WTC11 (cell line): ENCODE measurements at regions not wholly inside any gene's neighbourhood (a gene's known extent, or its start where the extent isn't known, plus 50 kb on each side); places are given as distances from the start of the nearest gene placed in this dataset.

ENCODE experiments used
- ATAC-seq: fragments of 200-7000 bp; cut with Tn5 transposase; 2 replicates; pipeline ENCODE4 v1.10.0; 2021; ENCODE audit warnings: mild to moderate bottlenecking, moderate library complexity
- CTCF ChIA-PET: fragments of 300-600 bp; sonication (Branson Sonifier 250); formaldehyde crosslinking; loops from one replicate; lab custom pipeline; 2021; ENCODE audit warnings: antibody characterized with exemption; lab: Charles Lee
- POLR2A ChIA-PET: fragments of 350-600 bp; sonication (Branson Sonifier 250); formaldehyde crosslinking; loops from one replicate; lab custom pipeline; 2021; ENCODE audit warnings: antibody characterized with exemption; lab: Charles Lee
- DNase-seq: peaks from one replicate; pipeline ENCODE4 v3.0.0; 2021; ENCODE audit warnings: low spot score
- H3K27ac Mint-ChIP-seq: 2 replicates; pipeline ENCODE4 v1.8.0; 2021; ENCODE audit warnings: mixed read lengths
- H3K27me3 Mint-ChIP-seq: 2 replicates; pipeline ENCODE4 v1.8.0; 2021; ENCODE audit warnings: low read depth, mild to moderate bottlenecking, moderate library complexity, mixed read lengths
- H3K36me3 Mint-ChIP-seq: 2 replicates; pipeline ENCODE4 v1.8.0; 2021; ENCODE audit warnings: mixed read lengths
- H3K4me1 Mint-ChIP-seq: 2 replicates; pipeline ENCODE4 v1.8.0; 2022; ENCODE audit warnings: mixed read lengths
- H3K4me3 Mint-ChIP-seq: 2 replicates; pipeline ENCODE4 v1.8.0; 2021; ENCODE audit warnings: mild to moderate bottlenecking, moderate library complexity, mixed read lengths
- H3K9me3 Mint-ChIP-seq: 2 replicates; pipeline ENCODE4 v1.8.0; 2021; ENCODE audit warnings: mixed read lengths
- FOXP1 ChIP-seq: sonication (generic); formaldehyde crosslinking; IDR thresholded peaks from 2 replicates; pipeline ENCODE4 v1.8.0; 2022; ENCODE audit warnings: missing genetic modification reagents, mild to moderate bottlenecking, moderate library complexity, borderline replicate concordance
- JAZF1 ChIP-seq: fragments of 250-450 bp; sonication (Bioruptor Pico); IDR thresholded peaks from 2 replicates; pipeline ENCODE4 v1.9.0; 2021; ENCODE audit warnings: moderate library complexity, mild to moderate bottlenecking, inconsistent platforms
- JUN ChIP-seq: sonication (generic); formaldehyde crosslinking; IDR thresholded peaks from 2 replicates; pipeline ENCODE4 v1.8.0; 2023; ENCODE audit warnings: mild to moderate bottlenecking, missing genetic modification reagents
- NFE2L1 ChIP-seq: sonication (generic); formaldehyde crosslinking; IDR thresholded peaks from 2 replicates; pipeline ENCODE4 v1.8.1; 2023; ENCODE audit warnings: missing genetic modification reagents
- NFYB ChIP-seq: sonication (generic); formaldehyde crosslinking; conservative IDR thresholded peaks from 2 replicates; pipeline ENCODE4 v1.8.0; 2022; ENCODE audit warnings: low read depth, missing genetic modification reagents
- NR2C2 ChIP-seq: sonication (generic); formaldehyde crosslinking; IDR thresholded peaks from 2 replicates; pipeline ENCODE4 v1.8.0; 2022; ENCODE audit warnings: mild to moderate bottlenecking, missing genetic modification reagents
- RELA ChIP-seq: sonication (generic); formaldehyde crosslinking; IDR thresholded peaks from 2 replicates; pipeline ENCODE4 v1.8.1; 2022; ENCODE audit warnings: missing genetic modification reagents, mild to moderate bottlenecking, borderline replicate concordance
- SMAD3 ChIP-seq: sonication (generic); formaldehyde crosslinking; IDR thresholded peaks from 2 replicates; pipeline ENCODE4 v1.8.0; 2022; ENCODE audit warnings: missing genetic modification reagents, mild to moderate bottlenecking, borderline replicate concordance
- SMAD4 ChIP-seq: sonication (generic); formaldehyde crosslinking; IDR thresholded peaks from 2 replicates; pipeline ENCODE4 v1.8.0; 2022; ENCODE audit warnings: mild to moderate bottlenecking, missing genetic modification reagents
- SP1 ChIP-seq: sonication (generic); formaldehyde crosslinking; conservative IDR thresholded peaks from 2 replicates; pipeline ENCODE4 v1.8.1; 2022; ENCODE audit warnings: missing genetic modification reagents
- ZNF263 ChIP-seq: sonication (generic); formaldehyde crosslinking; IDR thresholded peaks from 2 replicates; pipeline ENCODE4 v1.8.1; 2022; ENCODE audit warnings: low read depth, mild to moderate bottlenecking, moderate library complexity, missing genetic modification reagents
- ZNF317 ChIP-seq: sonication (generic); formaldehyde crosslinking; IDR thresholded peaks from 2 replicates; pipeline ENCODE4 v1.8.1; 2023; ENCODE audit warnings: low read depth, mild to moderate bottlenecking, moderate library complexity, missing genetic modification reagents, borderline replicate concordance
- TF ChIP-seq, protein P1 (sequence below): sonication (generic); formaldehyde crosslinking; IDR thresholded peaks from 2 replicates; pipeline ENCODE4 v1.8.0; 2022; ENCODE audit warnings: mild to moderate bottlenecking, missing genetic modification reagents
- TF ChIP-seq, protein P2 (sequence below): fragments of 250-450 bp; sonication (Bioruptor Pico); IDR thresholded peaks from 2 replicates; pipeline ENCODE4 v1.9.0; 2021; ENCODE audit warnings: moderate library complexity, mild to moderate bottlenecking, inconsistent platforms, borderline replicate concordance
- TF ChIP-seq, protein P3 (sequence below): sonication (generic); formaldehyde crosslinking; IDR thresholded peaks from 2 replicates; pipeline ENCODE4 v1.8.1; 2022; ENCODE audit warnings: mild to moderate bottlenecking, missing genetic modification reagents, moderate library complexity, borderline replicate concordance
- TF ChIP-seq, protein P4 (sequence below): sonication (generic); formaldehyde crosslinking; IDR thresholded peaks from 2 replicates; pipeline ENCODE4 v1.8.1; 2023; ENCODE audit warnings: mild to moderate bottlenecking, missing genetic modification reagents, moderate library complexity
- TF ChIP-seq, protein P5 (sequence below): sonication (generic); formaldehyde crosslinking; IDR thresholded peaks from 2 replicates; pipeline ENCODE4 v1.8.1; 2022; ENCODE audit warnings: low read depth, missing genetic modification reagents, borderline replicate concordance
- TF ChIP-seq, protein P6 (sequence below): sonication (generic); formaldehyde crosslinking; IDR thresholded peaks from 2 replicates; pipeline ENCODE4 v1.8.1; 2022; ENCODE audit warnings: missing genetic modification reagents, borderline replicate concordance
- TF ChIP-seq, protein P7 (sequence below): fragments of 250-450 bp; sonication (Bioruptor Pico); IDR thresholded peaks from 2 replicates; pipeline ENCODE4 v1.9.0; 2021; ENCODE audit warnings: mild to moderate bottlenecking
- TF ChIP-seq, protein P8 (sequence below): sonication (generic); formaldehyde crosslinking; IDR thresholded peaks from 2 replicates; pipeline ENCODE4 v1.8.0; 2022; ENCODE audit warnings: missing genetic modification reagents
- TF ChIP-seq, protein P9 (sequence below): sonication (generic); formaldehyde crosslinking; IDR thresholded peaks from 2 replicates; pipeline ENCODE4 v1.8.1; 2022; ENCODE audit warnings: low read depth, mild to moderate bottlenecking, moderate library complexity, missing genetic modification reagents, borderline replicate concordance

DNA sequence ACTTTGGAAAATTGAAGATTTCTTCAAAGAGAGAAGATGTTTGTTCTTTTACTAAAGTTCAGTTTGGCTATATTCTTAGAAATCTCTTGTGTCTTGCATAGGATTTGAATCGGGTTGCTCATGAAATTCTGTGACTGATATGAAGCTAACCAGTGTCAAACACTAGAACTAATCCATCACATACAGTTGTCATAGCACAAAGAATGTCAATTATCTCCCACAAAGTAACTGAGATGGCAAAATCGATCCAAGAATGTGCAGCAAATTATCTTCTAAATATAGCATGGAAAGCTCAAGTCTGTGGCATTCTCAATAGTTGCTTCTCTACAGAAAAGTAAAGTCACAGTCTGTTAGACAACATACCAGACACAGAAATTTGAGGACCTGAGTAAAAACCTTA lies 768.1 kb upstream of the LRRN3 start:
- Mint-ChIP-seq H3K27ac (no peak overlapping the region), H3K36me3 (peaks cover 16% of the 10 kb centered on the region), H3K4me1 (peaks cover 4% of the 10 kb centered on the region), H3K4me3 (no peak overlapping the region), H3K27me3 (no peaks in the 10 kb centered on the region), H3K9me3 (peaks cover 30% of the 10 kb centered on the region)
- ATAC-seq (no peak), DNase-seq (no peak)
- ChIA-PET CTCF (no interaction called here), POLR2A (no interaction called here)
- TF ChIP-seq, protein P1, sequence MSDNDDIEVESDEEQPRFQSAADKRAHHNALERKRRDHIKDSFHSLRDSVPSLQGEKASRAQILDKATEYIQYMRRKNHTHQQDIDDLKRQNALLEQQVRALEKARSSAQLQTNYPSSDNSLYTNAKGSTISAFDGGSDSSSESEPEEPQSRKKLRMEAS (CRISPR knock-in tag), result no peak
- TF ChIP-seq ZNF263 (CRISPR knock-in tag), result no peak
- TF ChIP-seq JUN (CRISPR knock-in tag), result no peak
- TF ChIP-seq, protein P2, sequence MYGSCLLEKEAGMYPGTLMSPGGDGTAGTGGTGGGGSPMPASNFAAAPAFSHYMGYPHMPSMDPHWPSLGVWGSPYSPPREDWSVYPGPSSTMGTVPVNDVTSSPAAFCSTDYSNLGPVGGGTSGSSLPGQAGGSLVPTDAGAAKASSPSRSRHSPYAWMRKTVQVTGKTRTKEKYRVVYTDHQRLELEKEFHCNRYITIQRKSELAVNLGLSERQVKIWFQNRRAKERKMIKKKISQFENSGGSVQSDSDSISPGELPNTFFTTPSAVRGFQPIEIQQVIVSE (CRISPR knock-in tag), result no peak
- no peak for TF ChIP-seq SMAD4 (CRISPR knock-in tag)
- TF ChIP-seq, protein P3, sequence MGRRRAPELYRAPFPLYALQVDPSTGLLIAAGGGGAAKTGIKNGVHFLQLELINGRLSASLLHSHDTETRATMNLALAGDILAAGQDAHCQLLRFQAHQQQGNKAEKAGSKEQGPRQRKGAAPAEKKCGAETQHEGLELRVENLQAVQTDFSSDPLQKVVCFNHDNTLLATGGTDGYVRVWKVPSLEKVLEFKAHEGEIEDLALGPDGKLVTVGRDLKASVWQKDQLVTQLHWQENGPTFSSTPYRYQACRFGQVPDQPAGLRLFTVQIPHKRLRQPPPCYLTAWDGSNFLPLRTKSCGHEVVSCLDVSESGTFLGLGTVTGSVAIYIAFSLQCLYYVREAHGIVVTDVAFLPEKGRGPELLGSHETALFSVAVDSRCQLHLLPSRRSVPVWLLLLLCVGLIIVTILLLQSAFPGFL (CRISPR knock-in tag), result no peak
- no peak for TF ChIP-seq NFE2L1 (CRISPR knock-in tag)
- TF ChIP-seq, protein P4, sequence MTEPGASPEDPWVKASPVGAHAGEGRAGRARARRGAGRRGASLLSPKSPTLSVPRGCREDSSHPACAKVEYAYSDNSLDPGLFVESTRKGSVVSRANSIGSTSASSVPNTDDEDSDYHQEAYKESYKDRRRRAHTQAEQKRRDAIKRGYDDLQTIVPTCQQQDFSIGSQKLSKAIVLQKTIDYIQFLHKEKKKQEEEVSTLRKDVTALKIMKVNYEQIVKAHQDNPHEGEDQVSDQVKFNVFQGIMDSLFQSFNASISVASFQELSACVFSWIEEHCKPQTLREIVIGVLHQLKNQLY (CRISPR knock-in tag), result no peak
- TF ChIP-seq NFYB (CRISPR knock-in tag), result no peak

DNA sequence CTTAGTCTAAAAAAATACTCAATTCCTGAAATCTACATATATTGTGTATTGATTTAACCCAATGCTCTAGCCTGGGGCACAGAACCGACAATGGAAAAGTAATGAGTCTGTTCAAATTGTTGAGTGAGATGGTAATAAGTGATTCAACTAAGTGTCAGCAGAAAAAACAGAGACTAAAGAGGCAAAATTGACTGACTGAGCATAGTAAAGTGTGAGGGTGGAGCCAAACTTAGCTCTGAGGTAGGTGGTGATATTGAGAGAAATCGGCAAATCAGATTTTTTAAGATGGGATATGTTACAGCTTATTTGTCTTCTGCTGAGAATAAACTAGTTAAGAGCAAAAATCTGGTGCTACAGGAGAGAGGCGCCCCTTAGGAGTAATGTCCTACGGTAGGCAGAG lies 764.0 kb upstream of the LRRN3 start:
- no peak for DNase-seq
- Mint-ChIP-seq H3K36me3 (no peaks in the 10 kb centered on the region), H3K4me1 (no peaks in the 10 kb centered on the region), H3K27me3 (no peaks in the 10 kb centered on the region), H3K27ac (no peak overlapping the region), H3K9me3 (peaks cover 17% of the 10 kb centered on the region), H3K4me3 (no peak overlapping the region)
- TF ChIP-seq, protein P5, sequence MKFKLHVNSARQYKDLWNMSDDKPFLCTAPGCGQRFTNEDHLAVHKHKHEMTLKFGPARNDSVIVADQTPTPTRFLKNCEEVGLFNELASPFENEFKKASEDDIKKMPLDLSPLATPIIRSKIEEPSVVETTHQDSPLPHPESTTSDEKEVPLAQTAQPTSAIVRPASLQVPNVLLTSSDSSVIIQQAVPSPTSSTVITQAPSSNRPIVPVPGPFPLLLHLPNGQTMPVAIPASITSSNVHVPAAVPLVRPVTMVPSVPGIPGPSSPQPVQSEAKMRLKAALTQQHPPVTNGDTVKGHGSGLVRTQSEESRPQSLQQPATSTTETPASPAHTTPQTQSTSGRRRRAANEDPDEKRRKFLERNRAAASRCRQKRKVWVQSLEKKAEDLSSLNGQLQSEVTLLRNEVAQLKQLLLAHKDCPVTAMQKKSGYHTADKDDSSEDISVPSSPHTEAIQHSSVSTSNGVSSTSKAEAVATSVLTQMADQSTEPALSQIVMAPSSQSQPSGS (CRISPR knock-in tag), result no peak
- no peak for TF ChIP-seq NR2C2
- TF ChIP-seq JAZF1 (CRISPR knock-in tag), result no peak
- TF ChIP-seq, protein P6, sequence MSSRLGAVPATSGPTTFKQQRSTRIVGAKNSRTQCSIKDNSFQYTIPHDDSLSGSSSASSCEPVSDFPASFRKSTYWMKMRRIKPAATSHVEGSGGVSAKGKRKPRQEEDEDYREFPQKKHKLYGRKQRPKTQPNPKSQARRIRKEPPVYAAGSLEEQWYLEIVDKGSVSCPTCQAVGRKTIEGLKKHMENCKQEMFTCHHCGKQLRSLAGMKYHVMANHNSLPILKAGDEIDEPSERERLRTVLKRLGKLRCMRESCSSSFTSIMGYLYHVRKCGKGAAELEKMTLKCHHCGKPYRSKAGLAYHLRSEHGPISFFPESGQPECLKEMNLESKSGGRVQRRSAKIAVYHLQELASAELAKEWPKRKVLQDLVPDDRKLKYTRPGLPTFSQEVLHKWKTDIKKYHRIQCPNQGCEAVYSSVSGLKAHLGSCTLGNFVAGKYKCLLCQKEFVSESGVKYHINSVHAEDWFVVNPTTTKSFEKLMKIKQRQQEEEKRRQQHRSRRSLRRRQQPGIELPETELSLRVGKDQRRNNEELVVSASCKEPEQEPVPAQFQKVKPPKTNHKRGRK, result no peak
- TF ChIP-seq SMAD3 (CRISPR knock-in tag), result no peak
- no peak for TF ChIP-seq ZNF317
- no peak for TF ChIP-seq RELA (CRISPR knock-in tag)
- TF ChIP-seq, protein P7, sequence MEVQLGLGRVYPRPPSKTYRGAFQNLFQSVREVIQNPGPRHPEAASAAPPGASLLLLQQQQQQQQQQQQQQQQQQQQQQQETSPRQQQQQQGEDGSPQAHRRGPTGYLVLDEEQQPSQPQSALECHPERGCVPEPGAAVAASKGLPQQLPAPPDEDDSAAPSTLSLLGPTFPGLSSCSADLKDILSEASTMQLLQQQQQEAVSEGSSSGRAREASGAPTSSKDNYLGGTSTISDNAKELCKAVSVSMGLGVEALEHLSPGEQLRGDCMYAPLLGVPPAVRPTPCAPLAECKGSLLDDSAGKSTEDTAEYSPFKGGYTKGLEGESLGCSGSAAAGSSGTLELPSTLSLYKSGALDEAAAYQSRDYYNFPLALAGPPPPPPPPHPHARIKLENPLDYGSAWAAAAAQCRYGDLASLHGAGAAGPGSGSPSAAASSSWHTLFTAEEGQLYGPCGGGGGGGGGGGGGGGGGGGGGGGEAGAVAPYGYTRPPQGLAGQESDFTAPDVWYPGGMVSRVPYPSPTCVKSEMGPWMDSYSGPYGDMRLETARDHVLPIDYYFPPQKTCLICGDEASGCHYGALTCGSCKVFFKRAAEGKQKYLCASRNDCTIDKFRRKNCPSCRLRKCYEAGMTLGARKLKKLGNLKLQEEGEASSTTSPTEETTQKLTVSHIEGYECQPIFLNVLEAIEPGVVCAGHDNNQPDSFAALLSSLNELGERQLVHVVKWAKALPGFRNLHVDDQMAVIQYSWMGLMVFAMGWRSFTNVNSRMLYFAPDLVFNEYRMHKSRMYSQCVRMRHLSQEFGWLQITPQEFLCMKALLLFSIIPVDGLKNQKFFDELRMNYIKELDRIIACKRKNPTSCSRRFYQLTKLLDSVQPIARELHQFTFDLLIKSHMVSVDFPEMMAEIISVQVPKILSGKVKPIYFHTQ, result no peak
- no peak for TF ChIP-seq FOXP1
- TF ChIP-seq, protein P8, sequence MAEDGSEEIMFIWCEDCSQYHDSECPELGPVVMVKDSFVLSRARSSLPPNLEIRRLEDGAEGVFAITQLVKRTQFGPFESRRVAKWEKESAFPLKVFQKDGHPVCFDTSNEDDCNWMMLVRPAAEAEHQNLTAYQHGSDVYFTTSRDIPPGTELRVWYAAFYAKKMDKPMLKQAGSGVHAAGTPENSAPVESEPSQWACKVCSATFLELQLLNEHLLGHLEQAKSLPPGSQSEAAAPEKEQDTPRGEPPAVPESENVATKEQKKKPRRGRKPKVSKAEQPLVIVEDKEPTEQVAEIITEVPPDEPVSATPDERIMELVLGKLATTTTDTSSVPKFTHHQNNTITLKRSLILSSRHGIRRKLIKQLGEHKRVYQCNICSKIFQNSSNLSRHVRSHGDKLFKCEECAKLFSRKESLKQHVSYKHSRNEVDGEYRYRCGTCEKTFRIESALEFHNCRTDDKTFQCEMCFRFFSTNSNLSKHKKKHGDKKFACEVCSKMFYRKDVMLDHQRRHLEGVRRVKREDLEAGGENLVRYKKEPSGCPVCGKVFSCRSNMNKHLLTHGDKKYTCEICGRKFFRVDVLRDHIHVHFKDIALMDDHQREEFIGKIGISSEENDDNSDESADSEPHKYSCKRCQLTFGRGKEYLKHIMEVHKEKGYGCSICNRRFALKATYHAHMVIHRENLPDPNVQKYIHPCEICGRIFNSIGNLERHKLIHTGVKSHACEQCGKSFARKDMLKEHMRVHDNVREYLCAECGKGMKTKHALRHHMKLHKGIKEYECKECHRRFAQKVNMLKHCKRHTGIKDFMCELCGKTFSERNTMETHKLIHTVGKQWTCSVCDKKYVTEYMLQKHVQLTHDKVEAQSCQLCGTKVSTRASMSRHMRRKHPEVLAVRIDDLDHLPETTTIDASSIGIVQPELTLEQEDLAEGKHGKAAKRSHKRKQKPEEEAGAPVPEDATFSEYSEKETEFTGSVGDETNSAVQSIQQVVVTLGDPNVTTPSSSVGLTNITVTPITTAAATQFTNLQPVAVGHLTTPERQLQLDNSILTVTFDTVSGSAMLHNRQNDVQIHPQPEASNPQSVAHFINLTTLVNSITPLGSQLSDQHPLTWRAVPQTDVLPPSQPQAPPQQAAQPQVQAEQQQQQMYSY, result no peak
- TF ChIP-seq, protein P9, sequence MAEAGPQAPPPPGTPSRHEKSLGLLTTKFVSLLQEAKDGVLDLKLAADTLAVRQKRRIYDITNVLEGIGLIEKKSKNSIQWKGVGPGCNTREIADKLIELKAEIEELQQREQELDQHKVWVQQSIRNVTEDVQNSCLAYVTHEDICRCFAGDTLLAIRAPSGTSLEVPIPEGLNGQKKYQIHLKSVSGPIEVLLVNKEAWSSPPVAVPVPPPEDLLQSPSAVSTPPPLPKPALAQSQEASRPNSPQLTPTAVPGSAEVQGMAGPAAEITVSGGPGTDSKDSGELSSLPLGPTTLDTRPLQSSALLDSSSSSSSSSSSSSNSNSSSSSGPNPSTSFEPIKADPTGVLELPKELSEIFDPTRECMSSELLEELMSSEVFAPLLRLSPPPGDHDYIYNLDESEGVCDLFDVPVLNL (CRISPR knock-in tag), result no peak
- TF ChIP-seq SP1, result no peak
- ChIA-PET POLR2A (no interaction called here), CTCF (no interaction called here)
- ATAC-seq, result no peak
